ENCODE measurements at regions not wholly inside any gene's neighbourhood (a gene's known extent, or its start where the extent isn't known, plus 50 kb on each side); places are given as distances from the start of the nearest gene placed in this dataset.

GRCh38 chr2:236678307-236678975 is 108.8 kb downstream of the ACKR3 start:
- H3K4me1 ChIP-seq (ENCODE audit: insufficient read depth): no peaks in the 10 kb centered on the region
- 73 to 91% (median 83%) methylated on average over 15 of the region's 15 CpGs for WGBS, 3 donors
- intact Hi-C loops (cut with DNase I): no loop called here
- no peak overlapping the region for H3K4me3 ChIP-seq
- DNase-seq: no peak
- no peak overlapping the region for H3K27ac ChIP-seq
- no peaks in the 10 kb centered on the region for H3K27me3 ChIP-seq
- TF ChIP-seq EP300 (IDR thresholded peaks at IDR 0.05) (no peak), POLR2A (IDR thresholded peaks at IDR 0.05) (no peak)
- TF ChIP-seq, protein P1, sequence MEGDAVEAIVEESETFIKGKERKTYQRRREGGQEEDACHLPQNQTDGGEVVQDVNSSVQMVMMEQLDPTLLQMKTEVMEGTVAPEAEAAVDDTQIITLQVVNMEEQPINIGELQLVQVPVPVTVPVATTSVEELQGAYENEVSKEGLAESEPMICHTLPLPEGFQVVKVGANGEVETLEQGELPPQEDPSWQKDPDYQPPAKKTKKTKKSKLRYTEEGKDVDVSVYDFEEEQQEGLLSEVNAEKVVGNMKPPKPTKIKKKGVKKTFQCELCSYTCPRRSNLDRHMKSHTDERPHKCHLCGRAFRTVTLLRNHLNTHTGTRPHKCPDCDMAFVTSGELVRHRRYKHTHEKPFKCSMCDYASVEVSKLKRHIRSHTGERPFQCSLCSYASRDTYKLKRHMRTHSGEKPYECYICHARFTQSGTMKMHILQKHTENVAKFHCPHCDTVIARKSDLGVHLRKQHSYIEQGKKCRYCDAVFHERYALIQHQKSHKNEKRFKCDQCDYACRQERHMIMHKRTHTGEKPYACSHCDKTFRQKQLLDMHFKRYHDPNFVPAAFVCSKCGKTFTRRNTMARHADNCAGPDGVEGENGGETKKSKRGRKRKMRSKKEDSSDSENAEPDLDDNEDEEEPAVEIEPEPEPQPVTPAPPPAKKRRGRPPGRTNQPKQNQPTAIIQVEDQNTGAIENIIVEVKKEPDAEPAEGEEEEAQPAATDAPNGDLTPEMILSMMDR (IDR thresholded peaks at IDR 0.05): no peak
- H3K36me3 ChIP-seq: no peaks in the 10 kb centered on the region
- H3K9me3 ChIP-seq: no peaks in the 10 kb centered on the region

GRCh38 chr2:236679884-236680860 is 110.5 kb downstream of the ACKR3 start:
- no peak overlapping the region for H3K27ac ChIP-seq

GRCh38 chr2:236682651-236683422 is 113.2 kb downstream of the ACKR3 start:
- peak in 1 of 5 donors; percentile 25 for DNase-seq
- Histone ChIP-seq H3K4me3 (no peak overlapping the region), H3K9me3 (no peaks in the 10 kb centered on the region), H3K36me3 (no peaks in the 10 kb centered on the region), H3K27ac (no peak overlapping the region), H3K27me3 (no peaks in the 10 kb centered on the region), H3K4me1 (ENCODE audit: insufficient read depth) (no peaks in the 10 kb centered on the region)
- intact Hi-C loops (cut with DNase I): no loop called here
- TF ChIP-seq, protein P1 (IDR thresholded peaks at IDR 0.05): no peak
- no peak for TF ChIP-seq EP300 (IDR thresholded peaks at IDR 0.05)
- no peak for TF ChIP-seq POLR2A (IDR thresholded peaks at IDR 0.05)
- 50 to 58% (median 54%) methylated on average over 12 of the region's 12 CpGs for WGBS, 3 donors

More at GRCh38 chr2:236679884-236680860, 110.5 kb downstream of the ACKR3 start:
- 50 to 58% (median 50%) methylated on average over 10 of the region's 10 CpGs for WGBS, 3 donors
- H3K36me3 ChIP-seq: no peaks in the 10 kb centered on the region
- no peak overlapping the region for H3K4me3 ChIP-seq
- H3K27me3 ChIP-seq: no peaks in the 10 kb centered on the region
- TF ChIP-seq POLR2A (IDR thresholded peaks at IDR 0.05) (no peak), EP300 (IDR thresholded peaks at IDR 0.05) (no peak)
- TF ChIP-seq, protein P1 (IDR thresholded peaks at IDR 0.05): no peak
- no peak for DNase-seq
- no peaks in the 10 kb centered on the region for H3K4me1 ChIP-seq (ENCODE audit: insufficient read depth)
- no peaks in the 10 kb centered on the region for H3K9me3 ChIP-seq
- intact Hi-C loops (cut with DNase I): no loop called here

Measured in ovary (tissue), 7 donors.